GM23248 (cell line): ENCODE measurements at regions not wholly inside any gene's neighbourhood (a gene's known extent, or its start where the extent isn't known, plus 50 kb on each side); places are given as distances from the start of the nearest gene placed in this dataset.
"Not testable (repeated sequence)": the region's sequence is repeated elsewhere in the genome, so short reads cannot be mapped to it uniquely, and the experiment has no call there.

Source experiments
- DNase-seq: peaks from one replicate; pipeline ENCODE4 v3.0.0-alpha.2; 2015
- H2AFZ ChIP-seq: fragments of 200-600 bp; sonication (generic); 2 replicates; pipeline ENCODE4 v1.6.1; 2016; ENCODE audit warnings: antibody characterized with exemption
- H3F3A ChIP-seq: fragments of 200-600 bp; sonication (generic); 2 replicates; pipeline ENCODE4 v1.6.1; 2016; ENCODE audit warnings: mild to moderate bottlenecking, antibody characterized with exemption, mixed run types; ENCODE audit not compliant: insufficient read depth
- H3K27ac ChIP-seq: fragments of 200-600 bp; sonication (generic); 2 replicates; pipeline ENCODE4 v1.5.1; 2016; ENCODE audit warnings: mild to moderate bottlenecking
- H3K27me3 ChIP-seq: fragments of 200-600 bp; sonication (generic); replicated peaks from 2 replicates; pipeline ENCODE4 v1.6.1; 2016; ENCODE audit warnings: mild to moderate bottlenecking; ENCODE audit not compliant: insufficient read depth
- H3K36me3 ChIP-seq: fragments of 200-600 bp; sonication (generic); 2 replicates; pipeline ENCODE4 v1.6.1; 2016; ENCODE audit warnings: low read depth, mild to moderate bottlenecking
- H3K4me1 ChIP-seq: fragments of 200-600 bp; sonication (generic); 2 replicates; pipeline ENCODE4 v1.6.1; 2016; ENCODE audit warnings: mild to moderate bottlenecking; ENCODE audit not compliant: insufficient read depth
- H3K4me2 ChIP-seq: fragments of 200-600 bp; sonication (generic); one replicate; pipeline ENCODE4 v1.6.1; 2016; ENCODE audit warnings: mild to moderate bottlenecking; ENCODE audit not compliant: unreplicated experiment
- H3K4me3 ChIP-seq: fragments of 200-600 bp; sonication (generic); 2 replicates; pipeline ENCODE4 v1.5.1; 2016; ENCODE audit warnings: mild to moderate bottlenecking
- H3K79me2 ChIP-seq: fragments of 200-600 bp; sonication (generic); 2 replicates; pipeline ENCODE4 v1.6.1; 2016; ENCODE audit warnings: mild to moderate bottlenecking; ENCODE audit not compliant: insufficient read depth
- H3K9ac ChIP-seq: fragments of 200-600 bp; sonication (generic); 2 replicates; pipeline ENCODE4 v1.6.1; 2016; ENCODE audit warnings: mild to moderate bottlenecking
- H3K9me2 ChIP-seq: fragments of 200-600 bp; sonication (generic); 2 replicates; pipeline ENCODE4 v1.6.1; 2016; ENCODE audit warnings: mixed run types, mild to moderate bottlenecking, moderate library complexity; ENCODE audit not compliant: insufficient read depth
- H3K9me3 ChIP-seq: fragments of 200-600 bp; sonication (generic); one replicate; pipeline ENCODE4 v1.6.1; 2017; ENCODE audit warnings: low read depth
- H4K20me1 ChIP-seq: fragments of 200-600 bp; sonication (generic); 2 replicates; pipeline ENCODE4 v1.6.0; 2016; ENCODE audit not compliant: insufficient read depth
- EZH2 ChIP-seq: fragments of 200-600 bp; sonication (generic); IDR thresholded peaks from 2 replicates; pipeline ENCODE4 v1.6.1; 2018; ENCODE audit warnings: antibody characterized with exemption, mild to moderate bottlenecking; ENCODE audit not compliant: insufficient read depth, poor library complexity, severe bottlenecking
- EZH2phosphoT487 ChIP-seq: fragments of 200-600 bp; sonication (generic); IDR thresholded peaks from 2 replicates; pipeline ENCODE4 v1.6.1; 2018; ENCODE audit warnings: antibody characterized with exemption, moderate library complexity, mild to moderate bottlenecking, low read depth; ENCODE audit not compliant: insufficient read depth
- WGBS, 2 experiments: methylation state at CpG; one replicate each; pipeline ENCODE4 v1.1.6; 2015 to 2017; ENCODE audit warnings: low lambda C conversion rate in 2 of 2, low coverage in 1 of 2; ENCODE audit errors: missing lambda C conversion rate in 2 of 2; 5-methylcytosine and 5-hydroxymethylcytosine counted together
- in situ Hi-C: fragments of 300-500 bp; cut with MboI; formaldehyde crosslinking; loops from 2 replicates; pipeline ENCODE4 v1.15.0; 2020

DNA sequence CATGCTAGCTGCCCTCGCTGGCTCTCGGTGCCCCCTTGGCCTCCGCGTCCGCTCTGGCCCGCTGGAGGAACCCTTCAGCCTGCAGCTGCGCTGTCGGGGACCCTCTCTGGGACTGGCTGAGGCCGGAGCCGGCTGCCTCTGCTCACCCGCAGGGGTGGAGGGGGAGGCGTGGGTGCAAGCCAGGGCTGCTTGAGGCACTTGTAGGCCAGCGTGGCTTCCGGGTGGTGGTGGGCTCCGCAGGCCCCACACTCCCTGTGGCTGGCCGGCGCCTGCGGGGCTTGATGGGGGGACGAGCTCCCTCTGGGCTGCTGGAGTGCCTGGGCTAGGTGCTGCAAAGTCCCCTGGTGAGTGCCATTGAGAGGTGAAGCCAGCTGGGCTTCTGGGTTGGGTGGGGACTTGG lies 429.6 kb downstream of the LRRC70 start:
- H3K27ac ChIP-seq, result no peak overlapping the region
- no peaks in the 10 kb centered on the region for H3K36me3 ChIP-seq
- TF ChIP-seq EZH2phosphoT487, result no peak
- no peak for TF ChIP-seq EZH2
- no peak overlapping the region for H2AFZ ChIP-seq
- no peak overlapping the region for H3K4me3 ChIP-seq
- no peaks in the 10 kb centered on the region for H3K4me1 ChIP-seq
- no peak for DNase-seq
- no peaks in the 10 kb centered on the region for H3K27me3 ChIP-seq
- no peak overlapping the region for H3K4me2 ChIP-seq
- 56 to 74% methylated on average over 14 of the region's 19 CpGs for WGBS, 2 experiments
- no peaks in the 10 kb centered on the region for H3K9me3 ChIP-seq
- H3K9ac ChIP-seq, result no peak overlapping the region
- no peaks in the 10 kb centered on the region for H3K79me2 ChIP-seq
- H3F3A ChIP-seq, result no peaks in the 10 kb centered on the region
- no peaks in the 10 kb centered on the region for H4K20me1 ChIP-seq
- in situ Hi-C loops, result no loop called here
- no peaks in the 10 kb centered on the region for H3K9me2 ChIP-seq

DNA sequence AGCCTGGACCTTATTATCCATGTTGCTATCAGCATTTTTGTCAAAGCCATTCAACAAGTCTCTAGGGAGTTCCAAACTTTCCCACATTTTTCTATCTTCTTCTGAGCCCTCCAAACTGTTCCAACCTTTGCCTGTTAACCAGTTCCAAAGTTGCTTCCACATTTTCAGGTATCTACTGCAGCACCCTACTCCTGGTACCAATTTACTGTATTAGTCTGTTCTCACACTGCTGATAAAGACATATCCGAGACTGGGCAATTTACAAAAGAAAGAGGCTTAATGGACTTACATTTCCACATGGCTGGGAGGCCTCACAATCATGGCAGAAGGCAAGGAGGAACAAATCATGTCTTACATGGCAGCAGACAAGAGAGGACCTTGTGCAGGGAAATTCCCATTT lies 416.2 kb downstream of the LRRC70 start:
- H3K79me2 ChIP-seq, H2AFZ ChIP-seq, DNase-seq, H3K4me2 ChIP-seq, H4K20me1 ChIP-seq, H3K9me2 ChIP-seq, H3F3A ChIP-seq, in situ Hi-C loops, H3K4me3 ChIP-seq, H3K9me3 ChIP-seq, H3K27me3 ChIP-seq, H3K9ac ChIP-seq, H3K4me1 ChIP-seq, H3K36me3 ChIP-seq, H3K27ac ChIP-seq: not testable (repeated sequence)
- 0% methylated on average over 1 of the region's 1 CpG for WGBS, 2 experiments

DNA sequence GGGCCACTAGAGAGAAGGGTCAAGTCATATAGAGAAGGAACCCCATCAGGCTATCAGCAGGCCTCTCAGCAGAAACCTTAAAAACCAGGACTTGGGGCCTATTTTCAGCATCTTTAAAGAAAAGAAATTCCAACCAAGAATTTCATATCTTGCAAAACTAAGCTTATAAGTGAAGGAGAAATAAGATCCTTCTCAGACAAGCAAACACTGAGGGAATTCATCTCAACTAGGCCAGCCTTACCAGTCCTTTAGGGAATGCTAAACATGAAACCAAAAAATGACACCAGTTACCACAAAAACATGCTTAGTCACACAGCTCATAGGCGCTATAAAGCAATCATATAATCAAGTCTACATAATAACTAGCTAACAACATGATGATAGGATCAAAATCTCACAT lies 407.1 kb downstream of the LRRC70 start:
- WGBS, 2 experiments, result 5 to 11% methylated on average over 1 of the region's 1 CpG

DNA sequence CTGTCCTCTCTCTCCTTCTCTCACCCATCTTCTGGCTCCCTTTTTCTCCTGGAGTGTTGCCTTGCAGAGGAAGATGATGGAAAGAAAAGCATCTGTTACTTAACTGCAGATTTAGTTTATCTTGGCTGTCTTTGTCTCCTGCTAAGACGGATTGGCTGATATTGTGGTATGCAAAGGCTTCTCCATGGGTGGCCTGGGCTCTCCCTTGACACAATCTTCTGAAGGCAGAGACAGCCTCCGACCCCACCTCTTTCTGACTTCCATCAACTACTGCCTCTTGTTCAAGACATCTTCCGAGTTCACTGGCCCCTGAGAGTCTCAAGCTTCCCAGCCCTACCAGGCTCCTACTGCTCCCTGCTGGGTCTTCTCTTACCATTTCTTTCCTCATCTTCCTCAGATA lies 403.7 kb downstream of the LRRC70 start:
- Histone ChIP-seq H2AFZ (no peak overlapping the region), H3F3A (no peaks in the 10 kb centered on the region), H3K4me1 (no peaks in the 10 kb centered on the region), H3K36me3 (no peaks in the 10 kb centered on the region), H3K27me3 (no peaks in the 10 kb centered on the region), H4K20me1 (no peaks in the 10 kb centered on the region), H3K27ac (no peak overlapping the region), H3K4me3 (no peak overlapping the region), H3K4me2 (no peak overlapping the region), H3K79me2 (no peaks in the 10 kb centered on the region), H3K9me3 (no peaks in the 10 kb centered on the region), H3K9ac (no peak overlapping the region), H3K9me2 (no peaks in the 10 kb centered on the region)
- TF ChIP-seq EZH2 (no peak), EZH2phosphoT487 (no peak)
- in situ Hi-C loops, result no loop called here
- 4 to 6% methylated on average over 3 of the region's 3 CpGs for WGBS, 2 experiments
- DNase-seq, result no peak

More for the DNA sequence above, 407.1 kb downstream of the LRRC70 start:
- H4K20me1 ChIP-seq, result no peaks in the 10 kb centered on the region
- in situ Hi-C loops, result no loop called here
- no peak overlapping the region for H2AFZ ChIP-seq
- H3K9ac ChIP-seq, result no peak overlapping the region
- no peaks in the 10 kb centered on the region for H3K9me2 ChIP-seq
- no peaks in the 10 kb centered on the region for H3K27me3 ChIP-seq
- no peaks in the 10 kb centered on the region for H3K9me3 ChIP-seq
- H3K36me3 ChIP-seq, result no peaks in the 10 kb centered on the region
- DNase-seq, result no peak
- no peaks in the 10 kb centered on the region for H3K4me1 ChIP-seq
- TF ChIP-seq EZH2 (no peak), EZH2phosphoT487 (no peak)
- no peak overlapping the region for H3K27ac ChIP-seq
- no peak overlapping the region for H3K4me3 ChIP-seq
- H3F3A ChIP-seq, result no peaks in the 10 kb centered on the region
- H3K4me2 ChIP-seq, result no peak overlapping the region
- no peaks in the 10 kb centered on the region for H3K79me2 ChIP-seq

DNA sequence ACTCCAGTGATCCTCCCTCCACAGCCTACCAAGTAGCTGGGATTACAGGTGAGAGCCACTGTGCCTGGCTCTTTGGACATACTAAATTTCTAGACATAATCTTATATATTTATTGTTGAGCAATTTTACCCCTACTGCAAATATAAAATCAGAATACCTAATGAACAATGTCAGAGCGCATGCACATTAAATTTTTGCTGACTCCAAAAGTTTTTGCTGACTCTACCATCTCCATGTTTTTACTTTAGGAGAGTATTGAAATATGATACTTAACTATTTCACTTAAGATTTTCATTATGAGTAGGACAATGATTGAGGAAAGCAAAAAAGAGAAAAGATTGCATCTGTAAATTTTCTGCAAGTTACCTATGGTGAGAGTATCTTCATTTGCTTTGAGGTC lies 402.3 kb downstream of the LRRC70 start:
- Histone ChIP-seq H3K27ac (no peak overlapping the region), H3K9ac (no peak overlapping the region), H3K27me3 (no peaks in the 10 kb centered on the region), H4K20me1 (no peaks in the 10 kb centered on the region), H3K4me2 (no peak overlapping the region), H3K4me1 (no peaks in the 10 kb centered on the region), H3K79me2 (no peaks in the 10 kb centered on the region), H3F3A (no peaks in the 10 kb centered on the region), H3K4me3 (no peak overlapping the region), H3K9me3 (no peaks in the 10 kb centered on the region), H3K36me3 (no peaks in the 10 kb centered on the region), H3K9me2 (no peaks in the 10 kb centered on the region), H2AFZ (no peak overlapping the region)
- in situ Hi-C loops, result no loop called here
- WGBS, 2 experiments, result 32 to 34% methylated on average over 1 of the region's 1 CpG
- DNase-seq, result no peak
- TF ChIP-seq EZH2 (no peak), EZH2phosphoT487 (no peak)
